Suprapubic skin (tissue), 4 donors: ENCODE measurements at regions not wholly inside any gene's neighbourhood (a gene's known extent, or its start where the extent isn't known, plus 50 kb on each side); places are given as distances from the start of the nearest gene placed in this dataset.

Experiments used
- EP300 ChIP-seq: sonication (generic); formaldehyde crosslinking; IDR thresholded peaks from one replicate; pipeline ENCODE4 v1.6.1; 2017; ENCODE audit warnings: antibody characterized with exemption
- POLR2A ChIP-seq, 2 donors: fragments of 450-650 bp; IDR thresholded peaks; one replicate each; pipeline ENCODE4 v1.6.1; 2017; ENCODE audit warnings: antibody characterized with exemption in 2 of 2, mild to moderate bottlenecking in 2 of 2, moderate library complexity in 2 of 2
- POLR2AphosphoS5 ChIP-seq, 3 donors: sonication (generic); formaldehyde crosslinking; IDR thresholded peaks; one replicate each; pipeline ENCODE4 v1.6.1; 2017; ENCODE audit warnings: antibody characterized with exemption in 3 of 3
- TF ChIP-seq, protein P1 (sequence below), 2 donors: fragments of 200-600 bp in 1 of 2; fragments of 450-650 bp in 1 of 2; sonication (generic) in 1 of 2; IDR thresholded peaks; one replicate each; pipeline ENCODE4 v1.5.1; 2016 to 2019; ENCODE audit warnings: antibody characterized with exemption in 2 of 2, mild to moderate bottlenecking in 1 of 2, moderate library complexity in 1 of 2

DNA sequence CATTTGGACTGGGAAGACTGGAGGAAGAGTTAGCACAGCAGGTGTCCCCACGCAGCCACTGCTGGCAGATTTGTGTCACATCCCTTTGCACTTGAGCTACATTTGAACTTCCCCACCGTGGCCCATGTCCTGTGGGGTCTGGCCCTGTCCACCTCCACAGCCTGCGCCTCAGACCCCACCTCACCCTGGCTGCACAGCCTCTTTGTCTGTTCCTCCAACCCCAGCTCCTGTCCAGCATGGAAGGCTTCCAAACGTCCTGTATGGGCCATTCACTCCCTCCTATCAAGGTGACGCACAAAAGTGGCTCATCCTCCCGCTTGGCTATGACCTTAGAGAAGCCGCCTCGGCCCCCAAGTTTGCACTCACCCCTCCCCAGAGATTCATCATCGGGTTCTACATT is 200.6 kb downstream of the FOXL1 start:
- TF ChIP-seq EP300 (no peak), POLR2A (IDR thresholded peaks at IDR 0.05) (no peak), POLR2AphosphoS5 (IDR thresholded peaks at IDR 0.05) (no peak)
- TF ChIP-seq, protein P1, sequence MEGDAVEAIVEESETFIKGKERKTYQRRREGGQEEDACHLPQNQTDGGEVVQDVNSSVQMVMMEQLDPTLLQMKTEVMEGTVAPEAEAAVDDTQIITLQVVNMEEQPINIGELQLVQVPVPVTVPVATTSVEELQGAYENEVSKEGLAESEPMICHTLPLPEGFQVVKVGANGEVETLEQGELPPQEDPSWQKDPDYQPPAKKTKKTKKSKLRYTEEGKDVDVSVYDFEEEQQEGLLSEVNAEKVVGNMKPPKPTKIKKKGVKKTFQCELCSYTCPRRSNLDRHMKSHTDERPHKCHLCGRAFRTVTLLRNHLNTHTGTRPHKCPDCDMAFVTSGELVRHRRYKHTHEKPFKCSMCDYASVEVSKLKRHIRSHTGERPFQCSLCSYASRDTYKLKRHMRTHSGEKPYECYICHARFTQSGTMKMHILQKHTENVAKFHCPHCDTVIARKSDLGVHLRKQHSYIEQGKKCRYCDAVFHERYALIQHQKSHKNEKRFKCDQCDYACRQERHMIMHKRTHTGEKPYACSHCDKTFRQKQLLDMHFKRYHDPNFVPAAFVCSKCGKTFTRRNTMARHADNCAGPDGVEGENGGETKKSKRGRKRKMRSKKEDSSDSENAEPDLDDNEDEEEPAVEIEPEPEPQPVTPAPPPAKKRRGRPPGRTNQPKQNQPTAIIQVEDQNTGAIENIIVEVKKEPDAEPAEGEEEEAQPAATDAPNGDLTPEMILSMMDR (IDR thresholded peaks at IDR 0.05), result no peak
